Smooth muscle cell (in vitro differentiated cells): ENCODE measurements at regions not wholly inside any gene's neighbourhood (a gene's known extent, or its start where the extent isn't known, plus 50 kb on each side); places are given as distances from the start of the nearest gene placed in this dataset.

Source experiments
- DNase-seq: peaks from one replicate; lab custom pipeline; 2025; ENCODE audit not compliant: unreplicated experiment; lab: John Stamatoyannopoulos, UW
- H2AFZ ChIP-seq: fragments of 200-600 bp; sonication (generic); 2 replicates; pipeline ENCODE4 v1.6.0; 2016; ENCODE audit warnings: antibody characterized with exemption, low read depth, mild to moderate bottlenecking
- H3F3A ChIP-seq: fragments of 200-600 bp; sonication (generic); 2 replicates; pipeline ENCODE4 v1.6.0; 2017; ENCODE audit warnings: antibody characterized with exemption, low read depth
- H3K27ac ChIP-seq: fragments of 200-600 bp; sonication (generic); 2 replicates; pipeline ENCODE4 v1.5.1; 2016; ENCODE audit warnings: low read depth, mild to moderate bottlenecking
- H3K27me3 ChIP-seq: fragments of 200-600 bp; sonication (generic); 2 replicates; pipeline ENCODE4 v1.6.1; 2016; ENCODE audit warnings: low read depth, mild to moderate bottlenecking
- H3K36me3 ChIP-seq: fragments of 200-600 bp; sonication (generic); 2 replicates; pipeline ENCODE4 v1.5.1; 2016; ENCODE audit warnings: low read depth
- H3K4me1 ChIP-seq: fragments of 200-600 bp; sonication (generic); 2 replicates; pipeline ENCODE4 v1.5.1; 2016; ENCODE audit warnings: low read depth
- H3K4me2 ChIP-seq: fragments of 200-600 bp; sonication (generic); 2 replicates; pipeline ENCODE4 v1.6.0; 2016; ENCODE audit warnings: mild to moderate bottlenecking
- H3K4me3 ChIP-seq: fragments of 200-600 bp; sonication (generic); 2 replicates; pipeline ENCODE4 v1.5.1; 2016; ENCODE audit warnings: mild to moderate bottlenecking
- H3K79me2 ChIP-seq: fragments of 200-600 bp; sonication (generic); 2 replicates; pipeline ENCODE4 v1.6.0; 2016; ENCODE audit warnings: low read depth, mild to moderate bottlenecking
- H3K9ac ChIP-seq: fragments of 200-600 bp; sonication (generic); 2 replicates; pipeline ENCODE4 v1.6.0; 2016; ENCODE audit warnings: low read depth
- H3K9me3 ChIP-seq: fragments of 200-600 bp; sonication (generic); replicated peaks from 2 replicates; pipeline ENCODE4 v1.5.1; 2016; ENCODE audit warnings: low read depth
- H4K20me1 ChIP-seq: fragments of 200-600 bp; sonication (generic); 2 replicates; pipeline ENCODE4 v1.6.0; 2016; ENCODE audit warnings: low read depth
- WGBS: methylation state at CpG from one replicate; pipeline ENCODE4 v1.1.7; 2016; ENCODE audit warnings: low lambda C conversion rate; 5-methylcytosine and 5-hydroxymethylcytosine counted together
- TF ChIP-seq, protein P1 (sequence below): fragments of 200-600 bp; sonication (generic); IDR thresholded peaks from 2 replicates; pipeline ENCODE4 v1.5.1; 2017; ENCODE audit warnings: borderline replicate concordance, mild to moderate bottlenecking, antibody characterized with exemption; ENCODE audit not compliant: insufficient read depth, poor library complexity, severe bottlenecking

- Histone ChIP-seq H3F3A (no peaks in the 10 kb centered on the region), H2AFZ (no peak overlapping the region), H3K79me2 (no peaks in the 10 kb centered on the region), H3K27me3 (no peaks in the 10 kb centered on the region), H4K20me1 (no peaks in the 10 kb centered on the region), H3K9ac (no peak overlapping the region), H3K4me3 (no peak overlapping the region), H3K4me2 (no peak overlapping the region), H3K9me3 (no peaks in the 10 kb centered on the region), H3K27ac (no peak overlapping the region), H3K4me1 (peaks cover 21% of the 10 kb centered on the region), H3K36me3 (no peaks in the 10 kb centered on the region)
- no peak for DNase-seq
- TF ChIP-seq, protein P1, sequence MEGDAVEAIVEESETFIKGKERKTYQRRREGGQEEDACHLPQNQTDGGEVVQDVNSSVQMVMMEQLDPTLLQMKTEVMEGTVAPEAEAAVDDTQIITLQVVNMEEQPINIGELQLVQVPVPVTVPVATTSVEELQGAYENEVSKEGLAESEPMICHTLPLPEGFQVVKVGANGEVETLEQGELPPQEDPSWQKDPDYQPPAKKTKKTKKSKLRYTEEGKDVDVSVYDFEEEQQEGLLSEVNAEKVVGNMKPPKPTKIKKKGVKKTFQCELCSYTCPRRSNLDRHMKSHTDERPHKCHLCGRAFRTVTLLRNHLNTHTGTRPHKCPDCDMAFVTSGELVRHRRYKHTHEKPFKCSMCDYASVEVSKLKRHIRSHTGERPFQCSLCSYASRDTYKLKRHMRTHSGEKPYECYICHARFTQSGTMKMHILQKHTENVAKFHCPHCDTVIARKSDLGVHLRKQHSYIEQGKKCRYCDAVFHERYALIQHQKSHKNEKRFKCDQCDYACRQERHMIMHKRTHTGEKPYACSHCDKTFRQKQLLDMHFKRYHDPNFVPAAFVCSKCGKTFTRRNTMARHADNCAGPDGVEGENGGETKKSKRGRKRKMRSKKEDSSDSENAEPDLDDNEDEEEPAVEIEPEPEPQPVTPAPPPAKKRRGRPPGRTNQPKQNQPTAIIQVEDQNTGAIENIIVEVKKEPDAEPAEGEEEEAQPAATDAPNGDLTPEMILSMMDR, result no peak
- WGBS, result 37% methylated on average over 3 of the region's 3 CpGs
These were observed 212.5 kb upstream of the CNTN6 start for GRCh38 chr3:880371-880770.

DNA sequence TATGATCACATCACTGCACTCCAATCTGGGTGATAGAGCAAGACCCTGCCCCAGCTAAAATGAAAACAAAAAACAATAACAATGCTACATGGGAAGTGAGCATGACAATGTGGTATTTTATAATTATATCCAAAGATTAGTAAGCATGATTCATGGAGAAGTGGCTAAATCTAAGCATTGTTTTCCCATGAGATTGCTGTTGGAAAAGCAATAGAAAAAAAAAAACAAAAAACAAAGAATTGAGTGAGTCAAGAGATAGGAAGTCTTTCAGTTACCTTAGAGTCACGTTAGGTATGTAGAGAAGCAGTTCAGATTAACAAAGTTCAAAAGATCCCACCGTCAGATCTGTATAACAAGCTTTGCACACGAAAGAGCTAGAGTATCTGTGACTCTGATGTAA lies 210.3 kb upstream of the CNTN6 start:
- Histone ChIP-seq H3K9me3 (no peaks in the 10 kb centered on the region), H3K4me1 (peaks cover 17% of the 10 kb centered on the region), H3K36me3 (no peaks in the 10 kb centered on the region), H3K4me2 (no peak overlapping the region), H3K79me2 (no peaks in the 10 kb centered on the region), H3K27me3 (no peaks in the 10 kb centered on the region), H3F3A (no peaks in the 10 kb centered on the region), H4K20me1 (no peaks in the 10 kb centered on the region), H3K27ac (peak overlapping the region; percentile 31), H3K4me3 (no peak overlapping the region), H3K9ac (no peak overlapping the region), H2AFZ (no peak overlapping the region)
- TF ChIP-seq, protein P1, result no peak
- DNase-seq, result no peak
- WGBS, result 66% methylated on average over 3 of the region's 3 CpGs

DNA sequence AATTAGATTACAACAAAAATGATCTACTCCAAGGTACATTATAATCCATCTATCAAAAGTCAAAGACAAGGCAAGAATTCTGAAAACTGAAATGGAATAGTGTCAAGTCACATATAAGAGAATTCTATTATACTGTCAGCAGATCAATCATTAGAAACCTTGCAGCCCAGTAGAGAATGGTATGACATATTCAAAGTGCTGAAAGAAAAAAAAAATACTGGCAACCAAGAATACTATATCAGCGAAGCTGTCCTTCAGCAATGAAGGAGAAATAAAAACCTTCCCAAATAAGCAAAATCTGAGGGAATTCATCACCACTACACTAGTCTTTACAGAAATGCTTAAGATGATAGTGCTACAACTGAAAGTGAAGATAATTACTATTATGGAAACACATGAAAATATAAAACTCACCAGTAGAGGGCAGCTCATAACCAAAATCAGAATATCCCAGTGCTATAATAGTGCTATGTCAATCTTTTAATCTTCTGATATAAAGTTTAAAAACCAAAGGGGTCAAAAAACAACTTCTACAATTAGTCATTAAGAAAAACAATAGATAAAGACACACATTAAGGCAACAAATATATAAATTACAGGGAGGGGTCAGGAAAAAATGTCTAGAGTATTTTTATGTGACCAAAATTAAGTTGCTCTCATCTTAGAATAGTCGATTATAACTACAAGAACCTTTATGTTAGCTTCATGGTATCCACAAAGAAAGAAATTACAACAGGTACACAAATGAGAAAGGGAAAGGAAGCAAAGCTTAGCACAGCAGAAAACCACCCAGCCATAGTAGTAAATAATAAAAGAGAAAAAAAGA lies 190.7 kb upstream of the CNTN6 start:
- H4K20me1 ChIP-seq, result no peaks in the 10 kb centered on the region
- H3K4me1 ChIP-seq, result no peaks in the 10 kb centered on the region
- H3K4me3 ChIP-seq, result no peak overlapping the region
- DNase-seq, result no peak
- H3K9me3 ChIP-seq, result no peaks in the 10 kb centered on the region
- H3K4me2 ChIP-seq, result no peak overlapping the region
- no peaks in the 10 kb centered on the region for H3K27me3 ChIP-seq
- no peak overlapping the region for H2AFZ ChIP-seq
- no peak overlapping the region for H3K27ac ChIP-seq
- H3K9ac ChIP-seq, result no peak overlapping the region
- TF ChIP-seq, protein P1, result peak; percentile 53
- no peaks in the 10 kb centered on the region for H3F3A ChIP-seq
- H3K36me3 ChIP-seq, result no peaks in the 10 kb centered on the region
- no peaks in the 10 kb centered on the region for H3K79me2 ChIP-seq
- 35% methylated on average over 2 of the region's 2 CpGs for WGBS

- H3F3A ChIP-seq, result no peaks in the 10 kb centered on the region
- no peak overlapping the region for H3K27ac ChIP-seq
- H2AFZ ChIP-seq, result no peak overlapping the region
- TF ChIP-seq, protein P1, result no peak
- no peak overlapping the region for H3K9ac ChIP-seq
- no peak for DNase-seq
- H4K20me1 ChIP-seq, result no peaks in the 10 kb centered on the region
- no peak overlapping the region for H3K4me3 ChIP-seq
- WGBS, result 80% methylated on average over 2 of the region's 2 CpGs
- H3K4me2 ChIP-seq, result no peak overlapping the region
- H3K36me3 ChIP-seq, result no peaks in the 10 kb centered on the region
- H3K9me3 ChIP-seq, result no peaks in the 10 kb centered on the region
- no peaks in the 10 kb centered on the region for H3K27me3 ChIP-seq
- no peaks in the 10 kb centered on the region for H3K4me1 ChIP-seq
- no peaks in the 10 kb centered on the region for H3K79me2 ChIP-seq
These were observed 187.6 kb upstream of the CNTN6 start for GRCh38 chr3:905217-905616.
